ENCODE measurements at regions not wholly inside any gene's neighbourhood (a gene's known extent, or its start where the extent isn't known, plus 50 kb on each side); places are given as distances from the start of the nearest gene placed in this dataset.

- H4K20me1 ChIP-seq (ENCODE audit: insufficient read depth, low read length, poor library complexity, severe bottlenecking): no peaks in the 10 kb centered on the region
- no peaks in the 10 kb centered on the region for H3K9me2 ChIP-seq (replicated peaks; ENCODE audit: low read depth, low read length)
- no peaks in the 10 kb centered on the region for H3K27me3 ChIP-seq (ENCODE audit: insufficient read depth, low read length, poor library complexity, severe bottlenecking)
- H3K9me3 ChIP-seq (ENCODE audit: insufficient read depth, low read depth, low read length): no peaks in the 10 kb centered on the region
- no peak overlapping the region for H2AFZ ChIP-seq (ENCODE audit: low read length)
- H3K9ac ChIP-seq (ENCODE audit: low read depth, low read length, poor library complexity, severe bottlenecking): no peak overlapping the region
- TF ChIP-seq CTCF (conservative IDR thresholded peaks at IDR 0.05; ENCODE audit: low read length) (no peak), EZH2phosphoT487 (IDR thresholded peaks at IDR 0.05; ENCODE audit: borderline replicate concordance) (no peak)
- H3F3A ChIP-seq (ENCODE audit: low read depth): peaks cover 3% of the 10 kb centered on the region; the same call in 1 of the 2 replicates
- H3K4me2 ChIP-seq (ENCODE audit: low read depth, low read length, poor library complexity, severe bottlenecking): no peak overlapping the region
- no peaks in the 10 kb centered on the region for H3K36me3 ChIP-seq (ENCODE audit: insufficient read depth, low read length)
- H3K79me2 ChIP-seq (ENCODE audit: insufficient read depth, low read length): no peaks in the 10 kb centered on the region
- peaks cover 31% of the 10 kb centered on the region for H3K4me1 ChIP-seq (ENCODE audit: insufficient read depth, low read length, poor library complexity, severe bottlenecking)
- H3K4me3 ChIP-seq (ENCODE audit: low read length, poor library complexity, severe bottlenecking): no peak overlapping the region
Measured at GRCh38 chr13:31862828-31863227, 123.5 kb downstream of the RXFP2 start.

- no peak overlapping the region for H3K4me2 ChIP-seq (ENCODE audit: low read depth, low read length, poor library complexity, severe bottlenecking)
- no peak overlapping the region for H3K4me3 ChIP-seq (ENCODE audit: low read length, poor library complexity, severe bottlenecking)
- H3K36me3 ChIP-seq (ENCODE audit: insufficient read depth, low read length): no peaks in the 10 kb centered on the region
- H3K79me2 ChIP-seq (ENCODE audit: insufficient read depth, low read length): no peaks in the 10 kb centered on the region
- H3K4me1 ChIP-seq (ENCODE audit: insufficient read depth, low read length, poor library complexity, severe bottlenecking): peaks cover 31% of the 10 kb centered on the region
- no peaks in the 10 kb centered on the region for H3K9me2 ChIP-seq (replicated peaks; ENCODE audit: low read depth, low read length)
- H4K20me1 ChIP-seq (ENCODE audit: insufficient read depth, low read length, poor library complexity, severe bottlenecking): no peaks in the 10 kb centered on the region
- TF ChIP-seq CTCF (conservative IDR thresholded peaks at IDR 0.05; ENCODE audit: low read length) (no peak), EZH2phosphoT487 (IDR thresholded peaks at IDR 0.05; ENCODE audit: borderline replicate concordance) (no peak)
- H3F3A ChIP-seq (ENCODE audit: low read depth): peaks cover 3% of the 10 kb centered on the region; the same call in 1 of the 2 replicates
- no peak overlapping the region for H2AFZ ChIP-seq (ENCODE audit: low read length)
- H3K27me3 ChIP-seq (ENCODE audit: insufficient read depth, low read length, poor library complexity, severe bottlenecking): no peaks in the 10 kb centered on the region
- no peaks in the 10 kb centered on the region for H3K9me3 ChIP-seq (ENCODE audit: insufficient read depth, low read depth, low read length)
- no peak overlapping the region for H3K9ac ChIP-seq (ENCODE audit: low read depth, low read length, poor library complexity, severe bottlenecking)
Measured at GRCh38 chr13:31864307-31864706, 125.0 kb downstream of the RXFP2 start.

DNA sequence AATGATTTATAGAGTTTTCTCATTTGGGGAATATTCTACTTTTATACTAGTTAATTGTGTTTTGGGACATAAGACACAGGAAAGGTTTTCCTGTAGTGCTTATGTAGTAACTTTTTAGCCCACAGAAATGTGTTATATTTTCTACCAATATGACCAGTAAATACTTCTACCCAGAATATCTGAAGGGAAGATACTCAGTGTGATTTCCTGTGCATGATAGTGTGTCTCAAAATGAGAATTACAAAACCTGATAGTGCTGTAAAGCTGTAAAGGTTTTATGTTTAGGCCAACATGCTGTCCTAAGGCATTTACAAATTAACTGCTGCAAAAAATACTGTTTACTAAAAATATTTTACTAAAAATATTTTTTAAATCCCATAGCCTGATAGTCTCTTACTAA, 126.8 kb downstream of the RXFP2 start:
- Histone ChIP-seq H3K79me2 (ENCODE audit: insufficient read depth, low read length) (no peaks in the 10 kb centered on the region), H3K4me3 (ENCODE audit: low read length, poor library complexity, severe bottlenecking) (no peak overlapping the region), H3K9me2 (replicated peaks; ENCODE audit: low read depth, low read length) (no peaks in the 10 kb centered on the region), H3K4me1 (ENCODE audit: insufficient read depth, low read length, poor library complexity, severe bottlenecking) (peaks cover 41% of the 10 kb centered on the region), H3K27me3 (ENCODE audit: insufficient read depth, low read length, poor library complexity, severe bottlenecking) (no peaks in the 10 kb centered on the region), H3K36me3 (ENCODE audit: insufficient read depth, low read length) (no peaks in the 10 kb centered on the region), H3F3A (ENCODE audit: low read depth) (peaks cover 3% of the 10 kb centered on the region; the same call in 1 of the 2 replicates), H3K9ac (ENCODE audit: low read depth, low read length, poor library complexity, severe bottlenecking) (no peak overlapping the region), H2AFZ (ENCODE audit: low read length) (no peak overlapping the region), H4K20me1 (ENCODE audit: insufficient read depth, low read length, poor library complexity, severe bottlenecking) (no peaks in the 10 kb centered on the region), H3K9me3 (ENCODE audit: insufficient read depth, low read depth, low read length) (no peaks in the 10 kb centered on the region), H3K4me2 (ENCODE audit: low read depth, low read length, poor library complexity, severe bottlenecking) (no peak overlapping the region)
- no peak for TF ChIP-seq CTCF (conservative IDR thresholded peaks at IDR 0.05; ENCODE audit: low read length)
- TF ChIP-seq EZH2phosphoT487 (IDR thresholded peaks at IDR 0.05; ENCODE audit: borderline replicate concordance): no peak
